ENCODE measurements at regions not wholly inside any gene's neighbourhood (a gene's known extent, or its start where the extent isn't known, plus 50 kb on each side); places are given as distances from the start of the nearest gene placed in this dataset.

DNA sequence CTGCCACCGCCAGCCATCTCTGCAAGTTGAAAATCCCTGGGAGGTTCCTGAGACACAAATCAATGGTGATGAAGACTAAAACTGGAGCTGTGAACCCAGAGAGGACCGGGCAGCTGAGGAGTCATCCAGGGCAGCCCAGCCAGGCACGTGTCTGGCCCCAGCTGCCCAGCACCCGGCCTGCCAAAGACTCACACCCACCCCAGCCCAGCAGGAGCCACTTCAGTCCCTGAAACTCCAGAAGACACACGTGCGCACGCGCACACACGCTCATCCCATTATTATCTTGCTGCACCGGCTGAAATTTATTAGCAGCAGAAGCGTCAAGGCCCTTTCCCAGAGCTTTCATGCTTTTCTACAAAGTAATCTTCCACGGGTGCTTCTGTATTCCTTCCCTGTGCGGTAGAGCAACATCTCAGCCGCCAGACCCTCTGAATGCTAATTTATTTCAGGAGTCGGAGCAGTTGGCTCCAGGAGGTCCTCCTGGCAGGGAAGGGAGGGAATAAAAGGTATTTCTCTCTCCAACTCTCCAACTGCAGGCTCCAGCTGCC is 59.8 kb upstream of the RBFOX3 start:
- no peak for TF ChIP-seq KMT2B (CRISPR knock-in tag; IDR thresholded peaks at IDR 0.05)
- no peak for TF ChIP-seq ZC3H13 (CRISPR knock-in tag; IDR thresholded peaks at IDR 0.05)
- no peak for TF ChIP-seq ZNF687 (CRISPR knock-in tag; IDR thresholded peaks at IDR 0.05)
- TF ChIP-seq, protein P1, sequence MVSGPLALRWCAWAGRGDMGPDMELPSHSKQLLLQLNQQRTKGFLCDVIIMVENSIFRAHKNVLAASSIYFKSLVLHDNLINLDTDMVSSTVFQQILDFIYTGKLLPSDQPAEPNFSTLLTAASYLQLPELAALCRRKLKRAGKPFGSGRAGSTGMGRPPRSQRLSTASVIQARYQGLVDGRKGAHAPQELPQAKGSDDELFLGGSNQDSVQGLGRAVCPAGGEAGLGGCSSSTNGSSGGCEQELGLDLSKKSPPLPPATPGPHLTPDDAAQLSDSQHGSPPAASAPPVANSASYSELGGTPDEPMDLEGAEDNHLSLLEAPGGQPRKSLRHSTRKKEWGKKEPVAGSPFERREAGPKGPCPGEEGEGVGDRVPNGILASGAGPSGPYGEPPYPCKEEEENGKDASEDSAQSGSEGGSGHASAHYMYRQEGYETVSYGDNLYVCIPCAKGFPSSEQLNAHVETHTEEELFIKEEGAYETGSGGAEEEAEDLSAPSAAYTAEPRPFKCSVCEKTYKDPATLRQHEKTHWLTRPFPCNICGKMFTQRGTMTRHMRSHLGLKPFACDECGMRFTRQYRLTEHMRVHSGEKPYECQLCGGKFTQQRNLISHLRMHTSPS (CRISPR knock-in tag; IDR thresholded peaks at IDR 0.05; ENCODE audit: low read depth), result no peak
